HG03521 (cell line): ENCODE measurements at regions not wholly inside any gene's neighbourhood (a gene's known extent, or its start where the extent isn't known, plus 50 kb on each side); places are given as distances from the start of the nearest gene placed in this dataset.
"Not testable (repeated sequence)": the region's sequence is repeated elsewhere in the genome, so short reads cannot be mapped to it uniquely, and the experiment has no call there.

Source experiments
- ATAC-seq: cut with Tn5 transposase; IDR thresholded peaks from one replicate; pipeline ENCODE4 v1.9.1; 2021; ENCODE audit warnings: mild to moderate bottlenecking, moderate library complexity; ENCODE audit not compliant: unreplicated experiment

- ATAC-seq = no peak
Observed at GRCh38 chr9:105021917-105022316, 94.0 kb upstream of the ABCA1 start.

- ATAC-seq = not testable (repeated sequence)
Observed at GRCh38 chr9:105022545-105022944, 94.6 kb upstream of the ABCA1 start.

DNA sequence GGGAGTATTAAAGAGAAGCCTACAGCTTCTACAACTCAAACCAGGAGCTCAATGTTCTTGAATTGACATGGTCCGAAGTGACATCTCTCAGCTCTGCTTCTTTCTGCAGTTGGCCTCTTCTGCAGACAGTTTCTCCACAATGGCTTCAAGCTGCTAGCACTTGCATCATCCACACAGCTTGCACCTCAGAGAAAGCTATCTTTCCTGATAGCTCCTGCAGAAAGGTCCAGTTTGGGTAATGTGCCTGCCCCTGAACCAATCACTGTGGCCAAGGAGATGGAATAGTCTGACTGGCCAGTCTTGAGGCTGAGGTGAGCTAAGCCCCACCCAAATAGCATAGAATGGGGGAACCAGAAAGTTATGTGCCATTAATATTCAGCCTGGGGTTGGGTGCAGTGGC lies 95.8 kb upstream of the ABCA1 start:
- no peak for ATAC-seq

GRCh38 chr9:105024529-105024928 lies 96.6 kb upstream of the ABCA1 start:
- no peak for ATAC-seq

DNA sequence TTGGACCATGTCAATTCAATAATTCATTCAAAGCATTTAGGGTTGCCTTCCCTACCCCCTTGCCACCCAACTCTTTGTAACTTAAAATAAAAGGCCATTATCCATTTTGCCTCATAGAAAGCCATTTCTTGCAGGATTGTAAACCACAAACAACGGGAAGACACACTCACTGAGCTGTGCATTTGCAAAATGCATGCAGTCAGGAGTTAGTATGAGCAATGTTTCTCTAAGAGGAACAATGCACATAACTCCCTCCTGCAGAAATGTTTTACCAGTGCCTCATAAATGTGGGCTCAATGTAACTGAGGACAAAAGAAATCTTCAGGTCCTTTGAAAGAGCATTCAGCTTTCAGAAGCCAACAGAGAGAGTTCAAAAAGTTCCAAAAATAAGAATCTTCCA lies 98.5 kb upstream of the ABCA1 start:
- no peak for ATAC-seq

- no peak for ATAC-seq
Observed at GRCh38 chr9:105027084-105027483, 99.1 kb upstream of the ABCA1 start.

DNA sequence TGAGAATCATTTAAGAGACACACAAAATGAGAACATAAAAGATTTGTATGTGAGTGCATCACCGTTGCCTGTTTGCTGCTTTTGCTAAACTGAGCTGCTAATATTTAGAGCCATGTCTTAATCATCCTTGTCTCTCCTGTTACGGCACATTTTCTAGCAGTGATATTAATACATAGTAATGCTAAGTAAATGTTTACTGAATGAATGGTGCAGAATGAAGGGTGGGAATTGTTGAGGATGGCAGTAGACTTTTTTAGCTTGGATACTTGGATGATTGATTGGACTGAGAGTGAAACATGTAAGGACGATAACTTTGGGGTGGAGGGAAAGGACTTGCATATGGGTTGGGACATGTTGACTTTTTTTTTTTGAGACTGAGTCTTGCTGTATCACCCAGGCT lies 102.3 kb upstream of the ABCA1 start:
- no peak for ATAC-seq

GRCh38 chr9:105037139-105037538 lies 109.2 kb upstream of the ABCA1 start:
- no peak for ATAC-seq

- no peak for ATAC-seq
Observed at GRCh38 chr9:105038051-105038450, 110.1 kb upstream of the ABCA1 start.

GRCh38 chr9:105039175-105039799 lies 111.3 kb upstream of the ABCA1 start:
- ATAC-seq = no peak

DNA sequence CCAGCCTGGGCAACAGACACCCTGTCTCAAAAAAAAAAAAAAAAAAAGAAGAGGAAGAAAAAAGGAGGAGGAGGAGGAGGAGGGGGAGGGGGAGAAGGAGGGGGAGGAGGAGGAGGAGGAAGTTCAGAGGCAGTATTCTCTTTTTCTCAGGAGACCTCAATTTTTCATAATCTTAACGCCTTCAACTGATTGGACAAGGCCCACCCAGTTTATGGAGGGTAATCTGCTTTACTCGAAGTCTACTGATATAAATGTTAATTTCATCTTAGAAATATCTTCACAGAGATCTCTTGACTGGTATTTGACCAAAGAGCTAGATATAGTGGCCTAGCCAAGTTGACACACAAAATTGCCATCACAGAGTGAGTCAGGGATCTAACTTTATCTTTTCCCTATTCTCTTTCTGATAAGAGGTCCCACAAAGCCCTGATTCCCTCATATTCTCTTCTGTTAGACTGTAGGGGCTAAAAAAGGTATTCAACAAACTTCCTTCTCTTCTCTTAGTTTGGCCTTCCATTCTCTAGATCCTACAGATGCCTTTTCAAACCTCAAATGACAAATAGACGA lies 115.5 kb upstream of the ABCA1 start:
- no peak for ATAC-seq

DNA sequence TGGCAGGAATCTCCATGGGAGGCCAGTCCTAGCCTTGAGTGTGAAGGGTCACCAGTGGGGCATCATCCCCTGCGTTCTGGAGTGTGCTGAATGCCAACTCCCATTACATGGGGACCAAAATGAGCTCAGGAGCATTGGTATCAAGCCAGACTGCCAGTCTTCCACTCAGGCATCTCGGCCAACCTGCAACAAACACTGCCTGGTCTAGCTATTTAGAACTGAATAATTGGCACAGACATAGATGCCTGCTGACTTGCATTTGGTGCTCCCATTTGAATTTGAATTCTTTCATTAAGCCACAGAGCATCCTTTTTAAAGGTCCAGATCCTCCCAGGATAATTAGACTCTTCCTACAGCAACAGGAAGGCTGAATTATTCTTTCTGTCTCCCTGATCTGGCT lies 116.6 kb upstream of the ABCA1 start:
- no peak for ATAC-seq

DNA sequence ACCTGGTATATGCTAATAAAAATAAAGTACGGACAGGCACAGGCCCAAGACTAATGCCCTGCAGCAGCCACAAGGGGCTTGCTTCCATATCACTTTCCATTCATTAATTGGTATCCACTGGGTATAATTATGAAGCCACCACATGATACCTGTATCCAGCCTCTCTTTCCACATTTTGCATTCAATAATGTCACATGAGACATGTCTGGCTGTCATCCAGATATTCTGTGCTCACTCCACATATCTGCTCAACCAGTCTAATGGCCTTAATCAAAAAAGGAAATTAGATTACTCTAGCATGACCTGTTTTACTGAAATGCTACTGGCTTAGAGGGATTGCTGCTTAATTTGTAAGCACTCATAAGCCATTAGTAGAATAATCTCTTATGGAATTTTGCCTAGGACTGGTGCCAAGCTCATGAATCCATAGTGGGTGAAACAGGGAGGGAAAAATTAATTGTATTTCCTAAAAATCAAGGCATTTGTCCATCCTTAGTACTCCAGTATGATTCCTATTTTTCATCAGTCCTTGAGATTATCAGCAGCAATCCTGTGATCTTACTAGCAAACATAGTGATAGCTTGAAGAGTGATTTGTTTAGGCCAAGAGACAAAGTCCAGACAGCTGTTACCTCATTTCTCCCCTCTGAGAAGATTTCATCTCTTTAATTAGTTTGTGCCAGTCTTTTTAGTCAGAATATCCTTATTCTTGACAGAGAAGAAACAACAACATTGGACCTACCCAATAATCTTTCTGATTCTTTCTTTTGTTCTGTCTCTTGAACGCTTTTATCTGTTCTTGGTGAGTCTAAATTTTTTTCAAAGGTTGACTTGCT lies 119.2 kb upstream of the ABCA1 start:
- no peak for ATAC-seq

GRCh38 chr9:105047742-105048041 lies 119.7 kb upstream of the ABCA1 start:
- ATAC-seq = no peak

DNA sequence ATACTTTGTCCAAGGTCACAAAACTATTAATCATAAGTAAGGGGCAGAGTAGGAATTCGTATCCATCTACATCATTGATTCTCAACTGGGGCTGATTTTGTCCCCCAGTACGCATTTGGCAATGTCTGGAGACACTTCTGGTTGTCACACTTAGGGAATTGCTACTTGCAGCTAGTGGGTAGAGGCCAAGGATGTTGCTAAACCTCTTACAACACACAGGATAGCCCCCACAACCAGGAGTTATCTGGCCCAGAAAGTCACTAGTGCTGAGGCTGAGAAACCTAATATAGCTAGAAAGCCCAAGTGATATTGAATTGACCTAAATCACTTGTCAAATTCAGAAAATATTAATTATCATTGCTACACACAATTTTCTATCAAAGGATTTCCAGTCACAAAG lies 120.4 kb upstream of the ABCA1 start:
- no peak for ATAC-seq

GRCh38 chr9:105050296-105050695 lies 122.3 kb upstream of the ABCA1 start:
- no peak for ATAC-seq

DNA sequence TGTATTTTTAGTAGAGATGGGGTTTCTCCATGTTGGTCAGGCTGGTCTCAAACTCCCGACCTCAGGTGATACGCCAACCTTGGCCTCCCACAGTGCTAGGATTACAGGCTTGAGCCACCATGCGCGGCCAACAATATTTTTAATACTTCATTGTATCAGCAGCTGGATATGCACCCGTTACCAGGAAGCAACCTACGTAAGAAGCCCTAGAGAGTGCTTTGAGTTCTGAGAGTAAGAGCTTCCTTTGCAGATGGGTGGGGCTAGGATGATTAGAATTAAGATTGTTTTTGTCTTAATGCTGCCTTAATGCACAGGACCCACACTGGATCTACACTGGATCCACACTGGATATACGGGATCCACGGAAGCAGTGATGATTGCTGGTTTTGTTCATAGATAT lies 123.9 kb upstream of the ABCA1 start:
- ATAC-seq = no peak

GRCh38 chr9:105052346-105052745 lies 124.4 kb upstream of the ABCA1 start:
- no peak for ATAC-seq

DNA sequence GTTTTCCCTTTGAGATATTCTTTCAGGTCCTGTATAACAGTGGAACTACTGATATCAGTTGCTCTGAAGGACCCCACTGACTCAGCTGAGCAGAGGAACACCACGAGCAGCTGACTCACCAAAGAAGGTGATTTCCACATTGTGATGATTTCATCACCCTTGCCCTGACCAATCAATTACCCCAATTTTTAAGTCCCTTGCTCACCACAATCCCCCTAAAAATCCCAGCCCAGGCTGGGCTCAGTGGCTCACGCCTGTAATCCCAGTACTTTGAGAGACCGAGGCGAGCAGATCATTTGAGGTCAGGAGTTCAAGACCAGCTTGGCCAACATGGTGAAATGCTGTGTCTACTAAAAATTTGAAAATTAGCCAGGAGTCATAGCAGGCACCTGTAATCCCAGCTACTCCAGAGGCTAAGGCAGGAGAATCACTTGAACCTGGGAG lies 125.3 kb upstream of the ABCA1 start:
- no peak for ATAC-seq

- ATAC-seq = no peak
Observed at GRCh38 chr9:105054491-105054890, 126.5 kb upstream of the ABCA1 start.

DNA sequence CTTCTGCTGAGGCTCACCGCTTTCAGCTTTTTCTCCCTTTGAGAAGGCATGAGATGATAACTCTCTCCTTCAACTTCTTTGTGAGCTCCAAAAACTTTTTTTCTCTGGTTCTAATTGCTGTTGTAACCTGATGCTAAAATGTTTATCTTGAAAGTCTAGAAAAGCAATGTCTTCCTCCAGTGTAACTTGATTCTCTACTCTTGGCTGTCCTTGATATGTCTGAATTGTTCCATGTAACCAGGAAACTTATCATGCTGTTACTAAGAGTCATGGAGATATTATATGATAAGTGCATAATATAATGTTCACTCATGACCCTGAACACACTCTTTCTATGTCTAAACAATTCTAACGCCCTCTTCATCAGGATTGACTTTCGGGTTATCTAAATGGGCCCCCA lies 128.0 kb upstream of the ABCA1 start:
- ATAC-seq = no peak

GRCh38 chr9:105057551-105057950 lies 129.6 kb upstream of the ABCA1 start:
- ATAC-seq = no peak
